Stimulated activated naive CD8-positive, alpha-beta T cell treated with anti-CD3 and anti-CD28 coated beads, Interleukin-15, amount 100 ng/mL, for 72 hours (primary cell): ENCODE measurements at regions not wholly inside any gene's neighbourhood (a gene's known extent, or its start where the extent isn't known, plus 50 kb on each side); places are given as distances from the start of the nearest gene placed in this dataset.

Experiments
- ATAC-seq: fragments of 150-1000 bp; cut with Tn5 transposase; 2 replicates; pipeline ENCODE4 v1.10.0; 2021; ENCODE audit warnings: mild to moderate bottlenecking, moderate library complexity
- DNase-seq, 2 donors: peaks; one replicate each; pipeline ENCODE4 v3.0.0; 2021 to 2022
- H3K27ac Mint-ChIP-seq, 2 donors: one replicate each; pipeline ENCODE4 v1.8.0; 2022; ENCODE audit warnings: mild to moderate bottlenecking in 2 of 2, mixed read lengths in 2 of 2, moderate library complexity in 2 of 2
- H3K27me3 Mint-ChIP-seq: one replicate; pipeline ENCODE4 v1.8.0; 2022; ENCODE audit warnings: mixed read lengths
- H3K4me1 Mint-ChIP-seq: one replicate; pipeline ENCODE4 v1.8.0; 2022; ENCODE audit warnings: mild to moderate bottlenecking, mixed read lengths
- H3K4me3 Mint-ChIP-seq, 2 donors: one replicate each; pipeline ENCODE4 v1.8.0; 2022; ENCODE audit warnings: mild to moderate bottlenecking in 2 of 2, mixed read lengths in 2 of 2, moderate library complexity in 1 of 2
- H3K9me3 Mint-ChIP-seq, 2 donors: one replicate each; pipeline ENCODE4 v1.8.0; 2022; ENCODE audit warnings: mixed read lengths in 2 of 2

DNA sequence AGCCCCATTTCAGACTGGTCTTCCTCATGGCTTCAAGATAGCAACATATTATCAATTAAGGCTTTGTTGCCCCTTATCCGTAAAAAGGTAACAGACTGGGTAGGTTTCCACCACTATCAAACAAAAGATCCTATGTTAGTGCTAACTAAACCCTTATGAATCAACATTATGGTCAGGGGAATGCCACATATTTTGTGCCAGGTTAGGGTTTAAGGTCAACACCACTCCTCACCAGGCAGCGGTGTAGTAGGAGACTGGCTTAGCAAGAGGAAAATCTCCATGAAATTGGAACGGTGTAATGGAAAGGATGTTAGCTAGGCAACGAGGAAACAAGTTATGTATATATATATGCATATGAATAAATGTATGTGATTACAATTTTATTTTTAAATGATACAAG, 655.8 kb downstream of the TLR4 start:
- no peak for ATAC-seq
- Mint-ChIP-seq H3K4me3 (no peak overlapping the region), H3K27ac (no peak overlapping the region), H3K9me3 (peaks cover 6 to 23% of the 10 kb centered on the region in 2 donors), H3K4me1 (no peaks in the 10 kb centered on the region), H3K27me3 (no peaks in the 10 kb centered on the region)
- no peak for DNase-seq

DNA sequence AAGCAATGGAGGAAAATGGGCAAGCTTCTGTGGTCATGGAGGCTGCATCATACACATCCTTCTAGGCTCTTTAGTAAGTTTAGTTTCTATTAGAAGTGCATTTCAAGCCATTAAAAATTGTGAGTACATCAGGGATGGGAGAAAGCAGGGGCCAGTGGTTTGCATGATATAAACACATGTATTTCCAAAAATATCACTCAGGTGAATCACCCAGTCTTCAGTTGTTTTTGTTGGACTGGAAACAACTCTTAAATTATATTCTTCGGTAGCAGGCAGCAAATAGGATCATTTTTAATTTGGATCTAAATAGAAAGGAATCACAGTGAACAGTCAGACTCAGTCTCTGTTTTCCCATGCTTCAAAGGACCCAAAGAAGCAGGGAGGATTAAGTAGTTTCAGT, 657.9 kb downstream of the TLR4 start:
- no peak overlapping the region for H3K4me3 Mint-ChIP-seq
- no peak for DNase-seq
- no peaks in the 10 kb centered on the region for H3K27me3 Mint-ChIP-seq
- no peaks in the 10 kb centered on the region for H3K4me1 Mint-ChIP-seq
- H3K9me3 Mint-ChIP-seq: peaks cover 6 to 23% of the 10 kb centered on the region in 2 donors
- H3K27ac Mint-ChIP-seq: no peak overlapping the region
- ATAC-seq: no peak

DNA sequence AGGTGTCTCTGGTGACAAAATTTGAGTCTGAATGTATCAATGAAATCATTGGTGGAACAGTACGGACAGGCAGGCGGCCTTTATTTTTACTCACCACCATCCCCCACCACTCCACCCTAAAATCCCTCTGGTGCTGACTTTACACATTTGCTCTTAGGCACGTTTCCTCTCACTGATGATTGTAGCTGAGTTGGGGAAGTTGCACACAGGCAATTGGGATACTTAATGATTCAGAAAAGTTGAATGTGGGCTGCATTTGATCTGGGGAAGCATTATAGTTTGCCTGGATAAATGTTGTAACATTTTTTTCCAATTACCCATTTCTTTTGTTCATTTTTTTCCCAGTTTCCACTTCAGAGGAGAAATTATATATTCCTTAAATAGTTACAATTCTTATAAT, 658.4 kb downstream of the TLR4 start:
- H3K4me1 Mint-ChIP-seq: no peaks in the 10 kb centered on the region
- ATAC-seq (no peak), DNase-seq (no peak)
- no peaks in the 10 kb centered on the region for H3K27me3 Mint-ChIP-seq
- H3K4me3 Mint-ChIP-seq: no peak overlapping the region
- no peak overlapping the region for H3K27ac Mint-ChIP-seq
- peaks cover 6 to 23% of the 10 kb centered on the region in 2 donors for H3K9me3 Mint-ChIP-seq

DNA sequence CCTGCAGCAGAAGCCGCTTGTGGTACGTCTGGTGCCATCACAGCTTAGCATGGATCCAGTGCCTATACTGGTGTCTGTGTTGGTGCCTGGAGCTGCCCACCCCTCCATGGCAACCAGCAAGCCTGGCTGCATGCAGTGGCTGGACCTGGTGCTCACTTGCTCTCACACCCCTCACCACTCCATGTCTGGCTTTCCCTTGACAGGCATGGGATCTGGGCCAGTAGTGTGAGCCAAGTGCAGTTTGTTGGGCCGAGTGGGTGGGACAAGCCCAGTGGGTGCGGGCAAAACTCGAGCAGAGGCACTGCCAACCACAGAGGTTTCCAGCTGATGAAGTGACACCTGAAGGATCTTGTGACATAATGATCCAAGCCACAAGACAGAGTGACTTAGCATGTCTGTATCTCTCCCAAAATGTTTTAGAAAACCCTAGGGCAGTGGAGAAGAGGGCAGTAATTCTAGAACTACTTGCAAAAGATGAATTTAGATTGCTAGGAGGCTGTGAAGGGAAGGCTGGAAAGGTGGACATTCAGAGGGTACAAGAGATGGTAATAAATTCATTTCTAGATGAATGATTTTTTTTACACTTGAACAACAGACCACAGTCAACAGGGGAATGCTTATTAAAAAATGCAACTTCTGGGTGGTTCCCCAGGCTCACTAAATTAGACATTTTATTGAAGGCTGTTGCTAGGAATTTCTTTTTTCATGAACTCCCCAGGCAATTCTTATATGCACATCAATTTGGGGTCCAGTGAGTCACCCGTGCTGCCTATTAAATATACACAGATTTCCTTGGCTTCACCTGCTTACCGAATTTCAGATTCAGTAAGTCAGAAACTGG, 660.3 kb downstream of the TLR4 start:
- Mint-ChIP-seq H3K27ac (peak overlapping the region in 1 of 2 donors; percentile 5), H3K27me3 (no peaks in the 10 kb centered on the region), H3K4me1 (no peaks in the 10 kb centered on the region), H3K9me3 (peaks cover 6 to 32% of the 10 kb centered on the region in 2 donors), H3K4me3 (no peak overlapping the region)
- DNase-seq: no peak
- no peak for ATAC-seq

GRCh38 chr9:118366228-118366627, 662.0 kb downstream of the TLR4 start:
- no peaks in the 10 kb centered on the region for H3K27me3 Mint-ChIP-seq
- ATAC-seq (no peak), DNase-seq (no peak)
- H3K9me3 Mint-ChIP-seq: peaks cover 6 to 27% of the 10 kb centered on the region in 2 donors
- H3K27ac Mint-ChIP-seq: no peak overlapping the region
- H3K4me3 Mint-ChIP-seq: no peak overlapping the region
- no peaks in the 10 kb centered on the region for H3K4me1 Mint-ChIP-seq

GRCh38 chr9:118367383-118367782, 663.2 kb downstream of the TLR4 start:
- H3K4me3 Mint-ChIP-seq: no peak overlapping the region
- H3K9me3 Mint-ChIP-seq: peaks cover 0 to 28% of the 10 kb centered on the region in 2 donors
- DNase-seq: no peak
- no peak overlapping the region for H3K27ac Mint-ChIP-seq
- H3K4me1 Mint-ChIP-seq: no peaks in the 10 kb centered on the region
- ATAC-seq: no peak
- no peaks in the 10 kb centered on the region for H3K27me3 Mint-ChIP-seq

DNA sequence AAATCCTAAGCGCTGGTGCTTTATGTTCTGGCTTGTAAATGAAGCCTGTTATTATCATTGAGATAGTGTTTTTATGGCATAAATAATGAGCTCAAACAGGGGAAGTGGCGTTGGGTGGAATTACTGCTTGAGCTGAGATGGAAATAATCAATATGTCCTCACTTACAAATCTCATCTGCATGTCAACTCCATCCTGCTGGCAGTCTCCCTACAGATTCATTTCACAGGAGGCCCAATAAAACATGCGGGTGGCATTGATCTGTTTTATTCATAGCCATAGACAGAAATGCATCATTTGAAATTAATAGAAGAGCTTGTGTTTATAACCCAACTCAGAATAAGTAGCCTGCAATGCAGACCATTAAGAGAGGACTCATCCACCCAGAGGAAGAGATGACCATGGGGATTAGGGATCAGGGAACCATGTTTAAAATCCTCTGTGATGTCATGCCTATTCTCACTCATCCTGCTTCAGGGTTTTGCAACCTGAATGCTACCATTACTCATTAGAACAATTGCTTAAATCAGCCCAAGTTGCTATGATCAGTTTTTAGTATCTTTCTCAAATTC, 680.4 kb downstream of the TLR4 start:
- no peak overlapping the region for H3K4me3 Mint-ChIP-seq

DNA sequence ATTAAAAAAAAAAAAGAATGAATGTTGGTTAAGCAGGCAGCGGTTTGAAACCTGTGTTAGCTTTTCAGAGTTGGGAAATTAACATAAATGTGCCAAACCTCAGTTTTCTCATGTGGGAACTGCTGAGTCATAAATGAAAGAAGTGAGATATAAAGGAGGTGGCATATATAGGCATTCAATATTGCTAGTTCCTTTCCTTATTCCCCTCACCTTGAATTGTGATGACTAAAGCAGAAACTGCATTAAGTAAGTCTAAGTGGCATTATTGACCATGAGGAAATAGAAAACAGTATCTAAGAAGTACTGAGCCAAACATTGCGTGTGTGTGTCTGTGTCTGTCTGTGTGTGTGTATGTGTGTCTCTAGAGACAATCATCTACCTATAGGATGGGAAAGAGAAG, 691.2 kb downstream of the TLR4 start:
- H3K27ac Mint-ChIP-seq: no peak overlapping the region
- H3K27me3 Mint-ChIP-seq: no peaks in the 10 kb centered on the region
- H3K4me1 Mint-ChIP-seq: no peaks in the 10 kb centered on the region
- H3K4me3 Mint-ChIP-seq: no peak overlapping the region
- DNase-seq (no peak), ATAC-seq (no peak)
- H3K9me3 Mint-ChIP-seq: peaks cover 6 to 12% of the 10 kb centered on the region in 2 donors

More for the DNA sequence above, 680.4 kb downstream of the TLR4 start:
- no peak overlapping the region for H3K27ac Mint-ChIP-seq
- DNase-seq (no peak), ATAC-seq (no peak)
- peaks cover 6 to 14% of the 10 kb centered on the region in 2 donors for H3K9me3 Mint-ChIP-seq
- no peaks in the 10 kb centered on the region for H3K27me3 Mint-ChIP-seq
- no peaks in the 10 kb centered on the region for H3K4me1 Mint-ChIP-seq

- Mint-ChIP-seq H3K4me3 (no peak overlapping the region), H3K27me3 (no peaks in the 10 kb centered on the region), H3K27ac (no peak overlapping the region), H3K9me3 (peaks cover 6 to 12% of the 10 kb centered on the region in 2 donors), H3K4me1 (no peaks in the 10 kb centered on the region)
- ATAC-seq: no peak
- no peak for DNase-seq
Measured at GRCh38 chr9:118401546-118401945, 697.3 kb downstream of the TLR4 start.

- H3K4me3 Mint-ChIP-seq: no peak overlapping the region
Measured at GRCh38 chr9:118414676-118415075, 710.5 kb downstream of the TLR4 start.

DNA sequence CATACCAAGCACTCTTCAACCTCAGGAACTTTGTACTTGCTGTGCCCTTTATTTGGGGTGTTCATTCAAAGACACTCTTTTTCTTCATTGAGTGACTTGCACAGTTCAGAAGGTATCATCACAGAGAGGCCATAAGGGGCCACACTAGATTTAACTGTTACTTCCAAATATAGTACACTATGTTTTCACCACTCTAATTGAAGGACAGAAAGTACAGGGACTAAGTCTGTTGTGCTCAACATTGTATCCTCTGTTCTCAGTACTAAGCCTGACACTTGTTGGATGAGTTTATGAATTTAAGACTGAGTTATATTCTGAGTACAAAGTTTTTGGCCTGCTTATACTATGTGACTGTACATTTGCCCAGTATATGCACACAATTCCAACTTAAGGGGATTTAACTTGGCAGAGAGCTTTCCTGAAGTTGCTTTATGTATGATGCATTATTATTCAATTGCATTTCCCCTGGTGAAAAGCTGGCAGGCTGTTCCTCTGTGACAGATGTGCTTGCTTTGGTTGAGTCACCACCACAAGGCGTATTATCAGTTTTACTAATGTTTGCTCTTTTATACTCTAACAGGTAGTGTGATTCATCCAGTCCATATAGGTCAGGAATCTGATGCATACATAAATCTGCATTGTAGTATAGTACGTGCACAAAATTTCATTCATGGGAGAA, 714.8 kb downstream of the TLR4 start:
- no peak for DNase-seq
- no peaks in the 10 kb centered on the region for H3K27me3 Mint-ChIP-seq
- no peaks in the 10 kb centered on the region for H3K4me1 Mint-ChIP-seq
- H3K4me3 Mint-ChIP-seq: no peak overlapping the region
- H3K9me3 Mint-ChIP-seq: peaks cover 0 to 5% of the 10 kb centered on the region in 2 donors
- ATAC-seq: no peak
- H3K27ac Mint-ChIP-seq: peak overlapping the region in 1 of 2 donors; percentile 58

More at GRCh38 chr9:118414676-118415075, 710.5 kb downstream of the TLR4 start:
- no peaks in the 10 kb centered on the region for H3K4me1 Mint-ChIP-seq
- no peak for ATAC-seq
- no peak for DNase-seq
- peaks cover 0 to 10% of the 10 kb centered on the region in 2 donors for H3K9me3 Mint-ChIP-seq
- no peak overlapping the region for H3K27ac Mint-ChIP-seq
- H3K27me3 Mint-ChIP-seq: no peaks in the 10 kb centered on the region

DNA sequence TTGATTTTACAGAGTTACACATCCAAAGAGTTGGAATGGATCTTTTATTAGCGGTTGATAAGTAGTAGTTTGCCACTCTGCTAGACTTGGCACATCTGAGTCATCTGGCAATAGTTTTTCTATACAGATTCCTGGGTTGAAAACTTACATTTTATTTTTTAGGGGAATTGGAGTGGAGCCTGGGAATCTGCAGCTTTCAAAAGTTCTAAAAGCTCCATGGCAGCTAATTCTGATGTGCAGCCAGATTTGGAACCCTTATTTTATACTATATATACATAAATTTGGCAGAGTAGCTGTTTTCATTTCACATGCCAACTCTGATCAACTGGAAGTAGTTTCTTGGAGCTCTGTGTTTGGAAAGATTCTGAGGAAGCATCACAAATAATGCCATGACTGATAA, 715.5 kb downstream of the TLR4 start:
- no peaks in the 10 kb centered on the region for H3K27me3 Mint-ChIP-seq
- H3K4me3 Mint-ChIP-seq: no peak overlapping the region
- H3K27ac Mint-ChIP-seq: no peak overlapping the region
- ATAC-seq: no peak
- H3K9me3 Mint-ChIP-seq: peaks cover 0 to 5% of the 10 kb centered on the region in 2 donors
- no peaks in the 10 kb centered on the region for H3K4me1 Mint-ChIP-seq
- no peak for DNase-seq

- no peak for DNase-seq
- no peak overlapping the region for H3K4me3 Mint-ChIP-seq
- no peak for ATAC-seq
- H3K27me3 Mint-ChIP-seq: no peaks in the 10 kb centered on the region
- no peaks in the 10 kb centered on the region for H3K9me3 Mint-ChIP-seq
- no peaks in the 10 kb centered on the region for H3K4me1 Mint-ChIP-seq
- H3K27ac Mint-ChIP-seq: no peak overlapping the region
Measured at GRCh38 chr9:118422508-118422907, 718.3 kb downstream of the TLR4 start.

GRCh38 chr9:118423021-118423420, 718.8 kb downstream of the TLR4 start:
- DNase-seq (no peak), ATAC-seq (no peak)
- Mint-ChIP-seq H3K4me1 (no peaks in the 10 kb centered on the region), H3K9me3 (no peaks in the 10 kb centered on the region), H3K27me3 (no peaks in the 10 kb centered on the region), H3K4me3 (no peak overlapping the region), H3K27ac (no peak overlapping the region)

DNA sequence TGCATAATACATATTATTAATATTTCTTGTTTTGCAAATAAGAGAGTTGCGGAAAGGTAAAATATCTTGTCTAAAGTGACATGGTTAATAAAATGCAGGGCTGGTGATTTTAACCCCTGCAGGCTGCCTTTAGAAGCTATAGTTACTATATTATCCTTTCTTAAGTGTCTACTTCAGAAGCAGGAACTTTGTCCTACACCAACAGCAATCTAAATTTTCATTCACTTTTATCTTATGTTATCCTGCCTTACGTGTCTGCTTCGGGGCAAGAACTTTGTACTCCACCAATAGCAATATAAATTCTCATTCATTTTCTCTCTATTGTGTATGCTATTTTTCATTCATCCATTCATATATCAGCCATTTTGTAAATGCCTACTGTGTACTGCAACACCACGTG, 719.5 kb downstream of the TLR4 start:
- no peak for ATAC-seq
- Mint-ChIP-seq H3K4me1 (no peaks in the 10 kb centered on the region), H3K27me3 (no peaks in the 10 kb centered on the region), H3K27ac (no peak overlapping the region), H3K9me3 (no peaks in the 10 kb centered on the region), H3K4me3 (no peak overlapping the region)
- DNase-seq: no peak

DNA sequence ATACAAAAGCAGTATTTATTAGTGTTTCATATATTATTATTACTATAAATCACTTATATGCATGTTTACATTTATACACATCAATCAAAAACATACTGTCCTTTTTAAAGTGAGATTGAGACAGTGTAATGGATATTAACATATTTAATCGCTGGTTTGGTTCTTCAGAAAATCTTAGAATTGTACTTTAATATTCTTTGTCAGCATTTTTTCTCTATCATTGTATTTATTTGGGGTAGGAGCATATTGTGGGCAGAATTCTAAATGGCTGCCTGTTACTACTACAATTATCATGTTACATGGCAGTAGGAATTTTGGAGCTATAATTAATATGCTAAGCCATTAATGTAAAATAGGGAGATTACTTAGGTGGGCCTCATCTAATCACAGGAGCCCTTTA, 722.6 kb downstream of the TLR4 start:
- no peak for ATAC-seq
- Mint-ChIP-seq H3K9me3 (peaks cover 4% of the 10 kb centered on the region in 2 donors), H3K4me3 (no peak overlapping the region), H3K27me3 (no peaks in the 10 kb centered on the region), H3K27ac (no peak overlapping the region), H3K4me1 (no peaks in the 10 kb centered on the region)
- DNase-seq: no peak
